ENCODE measurements at regions not wholly inside any gene's neighbourhood (a gene's known extent, or its start where the extent isn't known, plus 50 kb on each side); places are given as distances from the start of the nearest gene placed in this dataset.

- DNase-seq (ENCODE audit: extremely low read depth, low read depth) = no peak
- no peak for TF ChIP-seq CTCF (IDR thresholded peaks at IDR 0.05; ENCODE audit: low read depth, low read length)
Observed at GRCh38 chr7:144997512-144997911, 161.7 kb upstream of the TPK1 start.

DNA sequence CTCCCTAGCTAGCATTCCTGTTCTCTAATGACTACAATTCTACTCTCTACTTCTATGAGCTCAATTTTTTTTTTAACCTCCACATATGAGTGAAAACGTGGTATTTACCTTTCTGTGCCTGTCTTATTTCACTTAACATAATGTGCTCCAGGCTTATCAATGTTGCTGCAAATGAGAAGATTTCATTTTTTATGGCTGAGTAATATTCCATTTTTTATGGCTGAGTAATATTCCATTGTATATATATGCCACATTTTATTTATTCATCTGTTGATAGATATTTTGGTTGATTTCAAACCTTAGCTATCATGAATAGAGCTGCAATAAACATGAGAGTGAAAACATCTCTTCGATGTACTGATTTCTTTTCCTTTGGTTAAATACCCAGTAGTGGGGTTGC lies 159.6 kb upstream of the TPK1 start:
- no peak for DNase-seq (ENCODE audit: extremely low read depth, low read depth)
- TF ChIP-seq CTCF (IDR thresholded peaks at IDR 0.05; ENCODE audit: low read depth, low read length) = no peak

- DNase-seq (ENCODE audit: extremely low read depth, low read depth) = no peak
- TF ChIP-seq CTCF (IDR thresholded peaks at IDR 0.05; ENCODE audit: low read depth, low read length) = no peak
Observed at GRCh38 chr7:144991041-144991440, 155.2 kb upstream of the TPK1 start.

DNA sequence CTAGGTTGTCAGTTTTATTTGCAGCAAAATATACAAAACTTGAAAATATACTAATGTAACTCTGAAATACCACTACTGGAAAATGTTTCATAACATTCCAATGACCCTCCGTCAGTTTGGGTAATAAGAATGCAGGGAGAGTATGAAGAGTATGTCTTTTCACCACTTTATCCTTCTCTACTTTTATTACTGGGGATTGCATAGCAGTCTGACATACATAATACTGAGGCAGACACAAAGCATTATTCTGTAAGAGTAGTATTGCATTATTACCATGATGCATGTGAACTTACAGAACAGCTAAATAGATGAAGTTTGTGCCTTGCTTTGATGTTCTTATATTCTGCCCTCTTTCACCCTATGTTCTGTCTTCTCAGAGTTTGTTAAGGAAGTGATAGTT lies 151.8 kb upstream of the TPK1 start:
- DNase-seq (ENCODE audit: extremely low read depth, low read depth) = no peak
- no peak for TF ChIP-seq CTCF (IDR thresholded peaks at IDR 0.05; ENCODE audit: low read depth, low read length)

- TF ChIP-seq CTCF (IDR thresholded peaks at IDR 0.05; ENCODE audit: low read depth, low read length) = no peak
- no peak for DNase-seq (ENCODE audit: extremely low read depth, low read depth)
Observed at GRCh38 chr7:144982133-144982532, 146.3 kb upstream of the TPK1 start.

DNA sequence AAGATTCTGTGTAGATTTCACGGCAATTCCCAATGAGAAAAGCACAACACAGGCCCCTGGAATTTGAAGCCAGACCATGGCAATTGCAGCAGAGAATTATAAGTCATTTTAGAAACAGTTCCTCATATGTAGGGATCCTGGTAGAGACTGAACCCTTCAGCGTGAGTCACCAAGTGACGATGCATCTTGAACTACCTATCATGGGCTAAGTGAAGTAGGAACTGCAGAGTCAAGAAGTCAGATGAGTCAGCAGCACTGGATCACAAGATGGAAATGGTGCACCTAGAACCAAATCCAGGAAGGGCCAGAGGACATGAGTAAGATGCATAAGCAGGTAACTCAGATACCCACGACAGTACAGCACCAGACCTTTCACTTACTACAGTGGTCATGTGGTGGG lies 140.0 kb upstream of the TPK1 start:
- no peak for DNase-seq (ENCODE audit: extremely low read depth, low read depth)
- TF ChIP-seq CTCF (IDR thresholded peaks at IDR 0.05; ENCODE audit: low read depth, low read length) = no peak

GRCh38 chr7:144969787-144970186 lies 133.9 kb upstream of the TPK1 start:
- TF ChIP-seq CTCF (IDR thresholded peaks at IDR 0.05; ENCODE audit: low read depth, low read length) = no peak
- DNase-seq (ENCODE audit: extremely low read depth, low read depth) = no peak

All from AG09319 (cell line).